Upper lobe of right lung (tissue), 1 donor: ENCODE measurements at regions not wholly inside any gene's neighbourhood (a gene's known extent, or its start where the extent isn't known, plus 50 kb on each side); places are given as distances from the start of the nearest gene placed in this dataset.
"Not testable (repeated sequence)": the region's sequence is repeated elsewhere in the genome, so short reads cannot be mapped to it uniquely, and the experiment has no call there.

Experiments used
- ATAC-seq: fragments of 200-7000 bp; cut with Tn5 transposase; one replicate; pipeline ENCODE4 v1.9.1; 2020; ENCODE audit warnings: mild to moderate bottlenecking, moderate library complexity
- DNase-seq: peaks from one replicate; pipeline ENCODE4 v3.0.0-alpha.2; 2020
- H3K27ac ChIP-seq: fragments of 200-600 bp; one replicate; pipeline ENCODE4 v1.8.0; 2022
- H3K27me3 ChIP-seq: fragments of 200-600 bp; one replicate; pipeline ENCODE4 v1.8.0; 2022; ENCODE audit warnings: mild to moderate bottlenecking
- H3K36me3 ChIP-seq: fragments of 200-600 bp; one replicate; pipeline ENCODE4 v1.8.0; 2022
- H3K4me1 ChIP-seq: fragments of 200-600 bp; one replicate; pipeline ENCODE4 v1.8.0; 2022
- H3K4me3 ChIP-seq: fragments of 200-600 bp; one replicate; pipeline ENCODE4 v1.8.0; 2022; ENCODE audit warnings: mild to moderate bottlenecking
- H3K9me3 ChIP-seq: fragments of 200-600 bp; one replicate; pipeline ENCODE4 v1.8.0; 2022
- intact Hi-C: fragments of 100-400 bp; cut with DNase I; formaldehyde crosslinking; loops from one replicate; pipeline ENCODE4 v1.11.0; 2022
- TF ChIP-seq, protein P1 (sequence below): fragments of 200-600 bp; IDR thresholded peaks from one replicate; pipeline ENCODE4 v1.8.0; 2022; ENCODE audit warnings: antibody characterized with exemption
- donor health status: DM: no; HTN: yes; CAD: no; lungs with severe emphysema.

DNA sequence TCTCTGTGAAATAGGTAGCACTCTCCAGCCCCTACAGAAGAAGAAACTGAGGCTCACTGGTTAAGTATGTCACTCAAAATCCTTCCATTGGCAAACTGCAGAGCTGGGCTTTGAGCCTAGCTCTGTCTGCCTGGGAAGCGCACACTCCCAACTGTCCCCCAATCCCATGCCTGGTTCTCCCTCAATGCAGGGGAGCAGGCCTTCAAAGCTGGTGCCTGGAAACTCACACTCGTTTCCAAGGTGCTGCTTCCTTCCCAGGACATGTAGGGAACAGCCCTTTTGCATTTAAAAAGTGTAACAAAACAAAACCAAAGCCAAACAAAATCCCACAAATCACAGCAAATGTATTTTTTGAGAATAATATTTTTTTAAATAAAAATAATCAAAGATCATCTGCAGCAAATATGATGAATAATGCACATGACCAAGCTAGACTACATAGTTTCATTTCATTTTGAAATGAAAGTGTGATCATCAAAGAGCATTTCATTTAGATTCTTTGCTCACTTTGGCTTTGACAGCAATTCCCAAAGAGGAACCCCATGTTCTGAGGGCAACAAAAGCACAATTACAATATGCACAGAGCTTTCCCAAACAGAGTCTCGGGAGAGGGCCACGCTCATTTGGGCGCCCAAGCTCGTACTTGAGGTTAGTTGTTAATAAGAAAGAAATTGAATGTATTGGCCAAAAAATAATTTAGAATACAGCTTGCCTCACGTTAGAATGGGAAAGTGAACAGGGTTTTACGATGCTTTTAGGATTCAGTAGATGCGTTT lies 96.7 kb upstream of the ACKR3 start:
- Histone ChIP-seq H3K4me3 (no peak overlapping the region), H3K27ac (no peak overlapping the region), H3K36me3 (no peaks in the 10 kb centered on the region), H3K27me3 (no peaks in the 10 kb centered on the region), H3K4me1 (no peaks in the 10 kb centered on the region), H3K9me3 (no peaks in the 10 kb centered on the region)
- TF ChIP-seq, protein P1, sequence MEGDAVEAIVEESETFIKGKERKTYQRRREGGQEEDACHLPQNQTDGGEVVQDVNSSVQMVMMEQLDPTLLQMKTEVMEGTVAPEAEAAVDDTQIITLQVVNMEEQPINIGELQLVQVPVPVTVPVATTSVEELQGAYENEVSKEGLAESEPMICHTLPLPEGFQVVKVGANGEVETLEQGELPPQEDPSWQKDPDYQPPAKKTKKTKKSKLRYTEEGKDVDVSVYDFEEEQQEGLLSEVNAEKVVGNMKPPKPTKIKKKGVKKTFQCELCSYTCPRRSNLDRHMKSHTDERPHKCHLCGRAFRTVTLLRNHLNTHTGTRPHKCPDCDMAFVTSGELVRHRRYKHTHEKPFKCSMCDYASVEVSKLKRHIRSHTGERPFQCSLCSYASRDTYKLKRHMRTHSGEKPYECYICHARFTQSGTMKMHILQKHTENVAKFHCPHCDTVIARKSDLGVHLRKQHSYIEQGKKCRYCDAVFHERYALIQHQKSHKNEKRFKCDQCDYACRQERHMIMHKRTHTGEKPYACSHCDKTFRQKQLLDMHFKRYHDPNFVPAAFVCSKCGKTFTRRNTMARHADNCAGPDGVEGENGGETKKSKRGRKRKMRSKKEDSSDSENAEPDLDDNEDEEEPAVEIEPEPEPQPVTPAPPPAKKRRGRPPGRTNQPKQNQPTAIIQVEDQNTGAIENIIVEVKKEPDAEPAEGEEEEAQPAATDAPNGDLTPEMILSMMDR = no peak
- intact Hi-C loops = no loop called here
- DNase-seq (no peak), ATAC-seq (no peak)

DNA sequence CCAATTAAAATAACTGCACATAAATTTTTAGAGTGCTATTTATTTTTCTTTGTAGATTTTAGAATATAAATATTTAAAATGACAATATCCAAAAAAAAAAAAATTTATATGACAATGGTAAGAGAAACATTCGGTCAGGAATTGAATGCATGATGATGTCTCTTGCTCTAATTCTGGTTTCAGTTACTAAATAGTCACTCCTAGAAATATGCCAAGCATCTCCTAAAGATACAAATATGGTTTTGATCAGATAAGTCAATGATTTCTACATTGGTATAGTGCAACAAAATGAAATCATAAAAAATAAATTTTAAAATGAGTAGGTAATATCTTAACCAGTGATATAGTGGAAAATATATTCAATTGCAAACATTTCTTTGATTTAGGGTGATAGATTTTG lies 95.9 kb upstream of the ACKR3 start:
- no peaks in the 10 kb centered on the region for H3K9me3 ChIP-seq
- TF ChIP-seq, protein P1 = no peak
- ATAC-seq (no peak), DNase-seq (no peak)
- H3K27me3 ChIP-seq = no peaks in the 10 kb centered on the region
- intact Hi-C loops = no loop called here
- H3K36me3 ChIP-seq = no peaks in the 10 kb centered on the region
- H3K4me3 ChIP-seq = no peak overlapping the region
- H3K27ac ChIP-seq = no peak overlapping the region
- H3K4me1 ChIP-seq = no peaks in the 10 kb centered on the region

DNA sequence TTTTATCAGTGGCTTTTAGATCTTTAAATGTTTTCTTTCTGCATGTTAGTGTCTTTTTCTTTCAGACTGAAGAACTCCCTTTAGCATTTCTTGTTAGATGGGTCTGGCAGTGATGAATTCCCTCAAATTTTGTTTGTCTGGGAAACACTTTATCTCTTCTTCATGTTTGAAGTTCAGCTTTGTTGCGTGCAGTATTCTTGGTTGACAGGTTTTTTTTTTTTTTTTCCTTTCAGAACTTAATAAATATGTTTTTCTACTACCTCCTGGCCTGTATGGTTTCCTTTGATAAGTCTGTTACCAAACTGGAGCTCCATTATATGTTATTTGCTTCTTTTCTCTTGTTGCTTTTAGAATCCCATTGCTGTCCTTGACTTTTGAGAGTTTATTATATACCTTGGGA lies 89.8 kb upstream of the ACKR3 start:
- H3K36me3 ChIP-seq = no peaks in the 10 kb centered on the region
- H3K4me3 ChIP-seq = no peak overlapping the region
- H3K27me3 ChIP-seq = no peaks in the 10 kb centered on the region
- intact Hi-C loops = no loop called here
- TF ChIP-seq, protein P1 = no peak
- H3K4me1 ChIP-seq = no peaks in the 10 kb centered on the region
- no peak for ATAC-seq
- no peak for DNase-seq
- H3K9me3 ChIP-seq = peaks cover 5% of the 10 kb centered on the region
- no peak overlapping the region for H3K27ac ChIP-seq

DNA sequence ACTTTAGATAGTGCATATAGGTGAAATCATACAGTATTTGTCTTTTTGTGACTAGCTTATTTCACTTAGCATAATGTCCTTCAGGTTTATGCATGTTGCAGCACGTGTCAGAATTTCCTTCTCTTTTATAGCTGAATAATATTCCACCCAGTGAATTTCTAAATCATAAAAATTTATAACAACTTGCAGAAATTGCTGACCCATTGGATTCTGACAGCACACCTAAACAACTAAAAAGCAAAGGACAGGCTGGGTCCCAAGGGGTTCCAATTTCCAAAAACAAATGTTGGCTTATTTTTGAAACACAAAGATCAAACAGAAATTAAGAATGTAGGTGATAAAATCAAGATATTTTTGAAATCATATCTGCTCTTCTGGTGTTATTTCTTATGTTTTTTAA lies 86.5 kb upstream of the ACKR3 start:
- H3K4me1 ChIP-seq = no peaks in the 10 kb centered on the region
- DNase-seq (no peak), ATAC-seq (no peak)

DNA sequence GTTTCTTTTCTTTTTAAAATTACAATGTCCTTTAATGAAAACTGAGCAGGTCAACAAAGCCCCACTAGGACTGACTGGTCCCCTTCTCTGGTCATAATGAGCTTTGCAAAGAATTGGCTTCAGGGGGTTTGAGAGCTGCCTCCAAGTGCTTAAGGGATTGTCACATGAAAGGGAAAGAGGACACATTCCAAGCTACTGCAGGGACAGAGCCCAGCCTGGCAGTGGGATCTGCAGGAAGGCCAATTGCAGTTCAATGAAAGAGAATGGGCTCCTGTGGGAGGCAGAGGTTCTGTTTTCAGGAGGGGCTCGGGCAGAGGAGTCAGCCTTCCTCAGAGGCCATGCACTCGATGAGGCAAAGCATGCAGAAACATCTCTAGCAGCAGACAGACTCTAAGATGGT lies 84.1 kb upstream of the ACKR3 start:
- H3K27ac ChIP-seq = no peak overlapping the region
- H3K9me3 ChIP-seq = peaks cover under 1% of the 10 kb centered on the region
- no peaks in the 10 kb centered on the region for H3K4me1 ChIP-seq
- ATAC-seq = no peak
- TF ChIP-seq, protein P1 = no peak
- H3K27me3 ChIP-seq = no peaks in the 10 kb centered on the region
- no peak overlapping the region for H3K4me3 ChIP-seq
- intact Hi-C loops = no loop called here
- no peak for DNase-seq
- no peaks in the 10 kb centered on the region for H3K36me3 ChIP-seq

More for the DNA sequence above, 86.5 kb upstream of the ACKR3 start:
- TF ChIP-seq, protein P1 = no peak
- Histone ChIP-seq H3K27me3 (no peaks in the 10 kb centered on the region), H3K9me3 (peaks cover 5% of the 10 kb centered on the region), H3K27ac (no peak overlapping the region), H3K4me3 (no peak overlapping the region), H3K36me3 (no peaks in the 10 kb centered on the region)
- intact Hi-C loops = no loop called here

DNA sequence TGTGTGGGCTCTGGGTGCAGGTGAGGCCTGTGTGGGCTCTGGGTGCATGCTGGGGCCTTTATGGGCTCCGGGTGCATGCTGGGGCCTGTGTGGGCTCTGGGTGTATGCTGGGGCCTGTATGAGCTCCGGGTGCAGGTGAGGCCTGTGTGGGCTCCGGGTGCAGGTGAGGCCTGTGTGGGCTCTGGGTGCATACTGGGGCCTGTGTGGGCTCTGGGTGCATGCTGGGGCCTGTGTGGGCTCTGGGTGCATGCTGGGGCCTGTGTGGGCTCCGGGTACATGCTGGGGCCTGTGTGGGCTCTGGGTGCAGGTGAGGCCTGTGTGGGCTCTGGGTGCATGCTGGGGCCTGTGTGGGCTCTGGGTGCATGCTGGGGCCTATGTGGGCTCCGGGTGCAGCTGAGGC lies 80.5 kb upstream of the ACKR3 start:
- H3K36me3 ChIP-seq, H3K27me3 ChIP-seq, intact Hi-C loops, H3K4me1 ChIP-seq, ATAC-seq, H3K27ac ChIP-seq, H3K9me3 ChIP-seq, DNase-seq, H3K4me3 ChIP-seq: not testable (repeated sequence)
